ENCODE measurements at regions not wholly inside any gene's neighbourhood (a gene's known extent, or its start where the extent isn't known, plus 50 kb on each side); places are given as distances from the start of the nearest gene placed in this dataset.
"Not testable (repeated sequence)": the region's sequence is repeated elsewhere in the genome, so short reads cannot be mapped to it uniquely, and the experiment has no call there.

GRCh38 chr2:126988482-126988881 is 89.8 kb downstream of the TEX51 start:
- DNase-seq (ENCODE audit: low spot score): no peak
- intact Hi-C loops (cut with DNase I): no loop called here

DNA sequence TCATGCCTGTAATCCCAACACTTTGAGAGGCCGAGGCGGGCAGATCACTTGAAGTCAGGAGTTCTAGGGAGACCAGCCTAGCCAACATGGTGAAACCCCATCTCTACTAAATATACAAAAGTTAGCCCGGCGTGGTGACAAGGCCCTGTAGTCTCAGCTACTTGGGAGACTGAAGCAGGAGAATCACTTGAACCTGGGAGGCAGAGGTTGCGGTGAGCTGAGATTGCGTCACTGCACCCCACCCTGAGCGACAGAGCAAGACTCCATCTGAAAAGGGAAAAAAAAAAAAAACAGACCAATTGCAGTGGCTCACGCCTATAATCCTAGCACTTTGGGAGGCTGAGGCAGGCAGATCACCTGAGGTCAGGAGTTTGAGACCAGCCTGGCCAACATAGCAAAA is 90.4 kb downstream of the TEX51 start:
- DNase-seq (ENCODE audit: low spot score); intact Hi-C loops (cut with DNase I): not testable (repeated sequence)

- DNase-seq (ENCODE audit: low spot score): no peak
- intact Hi-C loops (cut with DNase I): no loop called here
These were observed 91.5 kb downstream of the TEX51 start for GRCh38 chr2:126990200-126990599.

- intact Hi-C loops (cut with DNase I): no loop called here
- DNase-seq (ENCODE audit: low spot score): no peak
These were observed 92.2 kb downstream of the TEX51 start for GRCh38 chr2:126990605-126991532.

- DNase-seq (ENCODE audit: low spot score): no peak
- intact Hi-C loops (cut with DNase I): no loop called here
These were observed 95.7 kb downstream of the TEX51 start for GRCh38 chr2:126994340-126994777.

GRCh38 chr2:126995621-126996377 is 97.1 kb downstream of the TEX51 start:
- intact Hi-C loops (cut with DNase I): no loop called here
- no peak for DNase-seq (ENCODE audit: low spot score)

- intact Hi-C loops (cut with DNase I): no loop called here
- no peak for DNase-seq (ENCODE audit: low spot score)
These were observed 97.6 kb downstream of the TEX51 start for GRCh38 chr2:126996378-126996699.
